GM19240 (cell line): ENCODE measurements at regions not wholly inside any gene's neighbourhood (a gene's known extent, or its start where the extent isn't known, plus 50 kb on each side); places are given as distances from the start of the nearest gene placed in this dataset.
"Not testable (repeated sequence)": the region's sequence is repeated elsewhere in the genome, so short reads cannot be mapped to it uniquely, and the experiment has no call there.

Experiments
- DNase-seq: peaks from one replicate; pipeline ENCODE4 v3.0.0; 2011; ENCODE audit warnings: low spot score; ENCODE audit not compliant: insufficient read length

DNA sequence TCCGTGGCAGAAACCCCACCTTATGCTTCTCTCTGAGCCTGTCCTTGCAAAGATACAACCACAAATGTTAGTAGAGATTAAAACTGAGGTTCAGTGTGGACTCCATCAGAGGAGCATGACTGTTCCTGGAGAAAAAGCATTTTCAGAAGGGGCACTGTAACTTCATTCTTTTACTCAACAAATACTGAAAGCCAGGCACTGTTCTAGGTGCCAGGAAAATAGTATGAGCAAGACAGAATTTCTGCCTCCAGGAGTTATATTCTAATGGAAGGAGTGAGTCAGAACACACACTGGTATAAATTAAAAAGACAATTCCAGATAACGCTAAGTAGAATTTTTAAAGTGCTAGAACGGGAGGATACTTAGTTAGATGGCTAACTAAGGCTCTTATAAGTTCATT is 251.4 kb upstream of the GAS1 start:
- no peak for DNase-seq

DNA sequence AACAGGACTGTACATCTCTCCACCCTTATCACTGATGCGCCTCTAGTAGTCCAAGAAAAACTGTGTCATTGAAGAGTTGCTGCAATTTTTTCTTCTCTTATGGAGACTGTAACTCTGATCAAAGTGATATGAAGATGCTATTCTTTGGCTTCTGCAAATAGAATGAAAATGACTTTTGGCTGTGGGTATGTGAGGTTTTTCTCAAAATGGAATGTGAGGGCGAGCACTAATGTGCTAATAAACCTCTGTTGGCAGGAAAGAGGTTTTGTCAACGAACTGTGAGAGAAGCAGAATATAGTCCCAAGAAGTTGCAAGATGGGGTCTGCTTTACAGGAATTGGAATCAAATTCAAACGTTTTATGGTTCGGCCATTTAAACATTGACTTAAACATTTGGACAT is 252.0 kb upstream of the GAS1 start:
- no peak for DNase-seq

DNA sequence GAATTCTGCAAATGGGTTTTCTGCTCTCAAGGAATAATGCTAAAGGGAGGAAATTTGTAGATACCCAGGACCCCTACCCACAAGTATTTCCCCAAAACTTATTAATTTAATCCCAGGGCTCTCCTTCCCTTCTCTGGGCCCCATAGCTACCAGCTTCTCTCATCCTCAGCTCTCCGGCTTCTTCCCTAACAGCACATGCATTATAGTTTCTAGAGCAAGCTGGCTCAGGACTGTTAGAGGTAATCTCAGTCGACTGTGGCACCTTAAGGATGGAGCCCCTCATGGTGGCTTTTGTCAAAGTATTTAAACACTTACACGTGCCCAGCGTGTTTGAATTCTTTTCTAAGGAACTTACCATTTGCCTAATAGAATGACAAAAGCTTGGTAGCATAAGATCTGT is 252.5 kb upstream of the GAS1 start:
- no peak for DNase-seq

DNA sequence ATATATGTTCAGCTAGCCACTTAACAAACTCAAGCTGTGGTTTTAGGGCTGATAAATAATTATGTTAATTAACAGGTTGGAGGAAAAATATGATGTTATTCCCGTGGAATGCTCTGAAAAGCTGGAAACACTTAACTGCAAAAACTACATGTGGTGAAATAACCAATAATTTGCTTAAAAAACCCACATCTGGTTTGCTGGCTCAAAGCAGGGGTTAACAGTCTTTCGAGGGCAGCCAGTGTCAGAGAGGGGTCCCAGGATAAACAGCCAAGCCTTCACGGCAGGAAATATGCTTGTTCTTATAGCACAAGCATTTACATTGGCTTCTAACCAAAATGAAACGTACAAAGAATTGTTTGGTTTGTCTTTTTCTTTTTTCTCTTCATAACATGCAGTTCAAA is 254.0 kb upstream of the GAS1 start:
- no peak for DNase-seq

DNA sequence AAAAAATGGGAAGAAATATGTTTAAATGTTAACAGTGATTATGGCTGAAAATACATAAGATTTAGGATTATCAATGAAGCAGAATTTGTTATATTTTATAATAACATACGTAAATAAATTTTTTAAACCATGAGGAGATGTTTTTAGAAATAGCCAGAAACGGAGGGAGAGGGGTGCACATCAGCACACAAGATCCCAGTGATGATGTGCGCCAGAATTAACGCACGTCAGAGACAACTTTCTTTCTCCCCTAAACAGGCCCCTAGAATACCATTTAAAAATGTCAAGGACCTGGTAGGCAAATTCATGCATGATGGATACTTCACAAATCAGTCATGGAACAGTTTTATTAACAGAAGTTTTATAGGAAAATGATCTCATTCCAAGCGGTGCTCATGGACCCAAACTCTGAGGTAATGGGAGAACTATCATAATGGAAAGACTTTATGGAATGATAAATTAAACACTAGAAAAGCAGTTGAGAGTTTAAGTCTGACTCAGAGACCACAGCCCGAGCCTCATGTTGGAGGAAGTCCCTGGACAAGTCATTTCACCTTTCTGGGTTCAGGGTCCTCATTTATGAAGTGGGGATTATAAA is 258.9 kb upstream of the GAS1 start:
- no peak for DNase-seq

DNA sequence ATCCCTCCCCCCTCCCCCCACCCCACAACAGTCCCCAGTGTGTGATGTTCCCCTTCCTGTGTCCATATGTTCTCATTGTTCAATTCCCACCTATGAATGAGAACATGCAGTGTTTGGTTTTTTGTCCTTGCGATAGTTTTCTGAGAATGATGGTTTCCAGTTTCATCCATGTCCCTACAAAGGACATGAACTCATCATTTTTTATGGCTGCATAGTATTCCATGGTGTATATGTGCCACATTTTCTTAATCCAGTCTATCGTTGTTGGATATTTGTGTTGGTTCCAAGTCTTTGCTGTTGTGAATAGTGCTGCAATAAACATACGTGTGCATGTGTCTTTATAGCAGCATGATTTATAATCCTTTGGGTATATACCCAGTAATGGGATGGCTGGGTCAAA is 263.4 kb upstream of the GAS1 start:
- not testable (repeated sequence) for DNase-seq

DNA sequence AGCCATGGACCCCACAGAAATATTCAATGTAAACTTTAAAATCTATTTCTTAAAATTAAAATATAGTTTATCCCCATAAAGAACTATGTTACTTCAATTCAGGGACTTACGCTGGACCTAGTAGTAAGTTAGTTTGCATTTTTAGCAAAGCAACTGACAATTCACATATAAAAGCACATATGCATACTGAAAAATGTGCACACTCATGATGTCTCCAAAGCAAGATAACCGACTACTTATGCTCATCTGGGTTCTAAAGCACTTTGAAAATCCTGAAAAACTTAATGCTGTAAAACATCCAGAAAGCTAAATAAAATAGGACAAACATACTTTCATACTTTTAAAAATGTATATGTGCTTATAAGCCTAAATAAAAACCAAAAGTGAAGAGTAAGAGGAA is 264.4 kb upstream of the GAS1 start:
- DNase-seq, result no peak

DNA sequence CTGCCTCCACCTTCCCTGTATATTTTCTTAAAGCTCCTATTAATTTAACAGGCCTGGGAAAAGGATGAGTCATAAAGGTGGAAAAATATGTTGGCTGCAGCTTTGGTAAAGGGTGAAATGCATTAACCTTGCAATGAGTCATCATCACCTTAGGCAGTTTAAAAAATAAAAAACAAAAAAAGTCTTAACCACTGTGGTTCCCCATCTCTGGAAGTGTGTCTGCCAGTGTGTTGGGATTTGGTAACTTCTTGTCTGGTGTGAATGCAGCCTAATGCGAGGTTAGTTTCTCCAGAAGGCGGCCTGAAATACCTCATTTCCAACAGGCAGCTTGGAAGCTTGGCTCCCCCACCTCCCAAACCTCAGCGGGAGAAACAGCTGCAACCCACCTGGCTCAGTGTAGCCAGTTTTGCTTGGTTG is 265.3 kb upstream of the GAS1 start:
- DNase-seq, result no peak

DNA sequence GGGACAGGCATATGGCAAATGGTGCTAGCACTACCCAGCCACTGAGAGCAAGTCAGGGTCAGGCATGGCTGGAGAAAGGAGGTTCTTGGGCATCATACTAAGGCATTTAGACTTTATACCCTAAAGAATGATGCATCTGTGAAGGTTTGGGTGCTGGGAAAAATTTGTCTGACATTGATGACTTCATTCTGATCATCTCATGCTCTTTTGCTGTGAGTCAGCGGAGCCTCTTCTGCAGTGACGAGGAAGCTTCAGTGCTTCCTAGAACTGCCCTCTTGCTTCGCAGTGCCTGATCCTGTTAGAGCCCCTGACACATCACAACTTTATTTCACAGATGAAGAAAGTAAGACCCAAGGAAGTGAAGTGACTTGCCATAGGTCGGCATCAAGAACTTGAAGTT is 266.6 kb upstream of the GAS1 start:
- no peak for DNase-seq

DNA sequence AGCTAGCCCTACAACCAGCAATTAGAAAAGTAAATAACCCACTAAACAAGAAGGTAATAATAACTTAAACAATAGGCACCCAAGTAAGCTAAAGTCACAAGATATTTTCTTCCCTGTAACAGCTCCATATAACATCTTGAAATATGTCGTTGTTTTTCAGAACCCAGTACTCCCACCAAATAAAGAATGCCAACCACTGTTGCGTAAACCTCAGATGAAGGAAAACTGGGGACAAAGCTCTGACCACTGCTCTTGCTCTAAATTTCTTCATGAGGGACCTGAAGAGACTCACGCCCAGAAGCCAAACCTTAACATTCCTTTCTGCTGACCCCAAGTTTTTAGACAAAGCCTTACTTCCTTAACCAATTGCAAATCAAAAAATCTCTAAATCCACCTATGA is 267.7 kb upstream of the GAS1 start:
- no peak for DNase-seq

DNA sequence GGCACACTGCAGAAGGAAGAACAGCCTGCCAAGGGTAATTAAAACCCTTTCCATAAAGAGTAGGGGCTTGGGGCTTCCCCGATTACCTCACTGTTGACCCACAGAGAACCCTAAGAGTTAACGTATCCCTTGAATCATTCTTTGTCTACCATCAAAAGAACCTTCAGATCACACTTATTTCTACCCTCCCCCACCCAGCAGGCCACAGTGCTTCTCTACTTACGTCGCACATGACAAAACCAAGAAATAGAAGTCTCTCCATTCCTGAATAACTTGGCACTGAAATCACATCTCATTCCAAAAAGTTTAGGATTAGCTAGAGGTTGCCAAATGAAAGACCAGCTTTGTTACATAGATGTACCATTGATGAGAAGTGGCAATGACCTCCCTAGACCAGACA is 268.7 kb upstream of the GAS1 start:
- no peak for DNase-seq

DNA sequence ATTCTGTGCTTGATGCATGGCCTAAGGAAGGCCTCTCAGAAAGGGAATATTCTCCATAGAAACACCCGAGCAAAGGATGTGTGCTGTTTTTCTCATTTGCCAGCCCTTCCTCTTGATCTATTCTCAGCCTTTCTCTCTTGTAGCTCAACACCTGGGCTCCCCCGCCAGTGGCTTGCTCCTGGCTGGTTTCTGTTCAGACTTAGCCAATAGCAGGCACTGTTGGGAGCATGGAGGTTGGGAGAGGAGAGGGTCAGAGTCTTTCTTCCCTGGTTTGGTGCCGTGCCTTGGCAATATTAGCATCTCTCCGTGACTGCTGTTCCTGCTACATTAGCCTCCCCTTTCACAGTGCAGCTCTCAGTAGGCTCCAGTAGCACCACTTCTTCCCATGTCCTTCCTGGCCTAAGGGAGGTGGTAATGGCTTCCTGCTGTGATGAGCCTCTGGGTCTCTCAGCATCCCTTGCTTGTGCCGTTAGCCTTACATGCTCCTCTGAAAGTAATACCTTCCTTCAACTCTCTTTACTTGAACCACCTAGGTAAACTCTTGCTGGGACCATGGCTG is 269.7 kb upstream of the GAS1 start:
- no peak for DNase-seq

DNA sequence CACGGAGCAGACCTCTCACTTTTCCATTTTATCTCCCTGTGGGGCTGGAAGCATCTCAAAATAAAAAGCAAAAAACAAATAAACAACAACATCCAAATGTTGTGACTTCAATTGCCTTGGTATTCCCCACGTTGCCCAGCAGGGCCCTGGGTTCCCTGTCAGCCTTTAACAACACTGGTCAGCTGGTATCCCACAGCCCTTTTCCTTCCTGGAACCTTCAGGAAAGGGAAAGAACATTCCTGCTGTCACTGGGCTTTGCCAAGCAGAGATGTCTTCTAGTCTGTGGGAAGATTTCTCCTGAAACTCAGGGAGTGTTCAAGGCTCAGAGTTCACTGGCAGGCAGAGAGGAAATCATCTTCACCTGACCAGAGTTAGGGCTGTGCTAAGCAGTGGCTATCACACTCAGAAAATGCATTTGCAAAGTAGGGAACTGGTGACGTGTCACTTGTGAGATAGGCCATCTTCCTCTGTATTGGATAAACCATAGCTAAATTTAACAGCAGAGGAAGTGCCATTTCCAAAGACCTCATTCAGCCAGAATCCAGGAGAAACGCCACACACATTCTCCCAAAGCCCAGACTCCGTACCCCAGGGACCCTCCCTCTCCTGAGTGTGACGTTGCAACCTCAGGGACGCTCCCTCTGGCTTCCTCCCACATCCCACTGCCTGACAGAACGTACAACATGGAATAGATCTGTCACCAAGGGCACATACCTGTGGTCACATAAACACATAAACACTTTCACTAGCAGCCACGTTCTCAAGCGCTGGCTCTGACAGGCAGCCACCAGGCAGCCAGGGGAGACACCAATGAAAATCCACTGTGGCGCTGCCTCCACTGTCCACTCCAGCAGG is 274.0 kb upstream of the DAPK1 start:
- DNase-seq, result no peak

DNA sequence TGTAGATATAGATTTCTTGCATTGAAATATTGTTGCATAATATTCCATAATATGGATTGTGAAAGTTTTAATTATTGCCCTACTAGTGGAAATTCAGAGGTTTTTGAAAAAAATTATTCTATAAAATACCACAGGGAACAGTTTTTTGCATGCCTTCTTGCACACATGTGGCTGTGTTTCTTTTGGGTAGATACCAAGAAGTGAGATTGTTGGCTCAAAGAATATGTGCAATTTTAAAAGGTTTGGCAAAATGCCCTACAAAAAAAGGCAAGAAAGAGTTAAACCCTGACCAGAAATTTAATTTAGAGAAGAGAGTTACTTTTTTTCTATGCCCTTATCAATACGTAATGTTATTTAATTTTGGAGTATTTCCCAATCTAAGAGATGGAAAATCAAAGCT is 270.8 kb upstream of the DAPK1 start:
- DNase-seq, result no peak

DNA sequence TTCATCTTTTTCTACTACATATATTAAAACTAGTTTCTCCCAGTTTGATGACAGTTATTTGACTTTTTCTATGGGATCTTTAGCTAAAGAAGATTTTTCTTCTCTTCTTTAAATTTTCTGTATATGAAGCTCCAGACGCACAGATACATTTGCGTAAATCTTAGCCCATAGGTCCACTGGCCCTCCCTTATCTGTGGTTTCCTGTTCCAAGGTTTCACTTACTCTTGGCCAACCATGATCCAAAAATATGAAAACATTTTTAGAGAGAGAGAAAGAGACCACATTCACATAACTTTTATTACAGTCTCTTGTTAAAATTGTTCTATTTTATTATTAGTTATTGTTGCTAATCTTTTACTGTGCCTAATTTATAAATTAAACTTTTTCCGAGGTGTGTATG is 270.2 kb upstream of the DAPK1 start:
- no peak for DNase-seq

DNA sequence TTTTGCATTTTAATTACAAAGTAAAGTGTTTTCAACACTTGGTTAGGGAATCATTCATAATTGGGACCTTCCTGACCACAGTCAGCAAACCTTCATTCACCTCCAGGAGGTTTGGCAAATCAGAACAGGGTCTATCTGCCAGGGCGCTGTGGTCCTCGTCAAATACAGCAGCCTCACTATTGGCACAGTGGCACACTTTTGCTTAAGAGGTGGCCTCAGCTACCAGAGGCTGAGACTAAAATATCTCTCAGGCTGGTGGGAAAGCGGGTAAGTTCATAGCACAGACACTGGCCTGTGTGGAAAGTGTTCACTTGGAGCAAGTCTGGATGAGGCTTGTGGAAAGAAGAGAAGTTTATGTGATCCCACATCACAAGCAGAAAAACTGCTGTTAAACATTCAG is 268.6 kb upstream of the DAPK1 start:
- DNase-seq, result no peak

DNA sequence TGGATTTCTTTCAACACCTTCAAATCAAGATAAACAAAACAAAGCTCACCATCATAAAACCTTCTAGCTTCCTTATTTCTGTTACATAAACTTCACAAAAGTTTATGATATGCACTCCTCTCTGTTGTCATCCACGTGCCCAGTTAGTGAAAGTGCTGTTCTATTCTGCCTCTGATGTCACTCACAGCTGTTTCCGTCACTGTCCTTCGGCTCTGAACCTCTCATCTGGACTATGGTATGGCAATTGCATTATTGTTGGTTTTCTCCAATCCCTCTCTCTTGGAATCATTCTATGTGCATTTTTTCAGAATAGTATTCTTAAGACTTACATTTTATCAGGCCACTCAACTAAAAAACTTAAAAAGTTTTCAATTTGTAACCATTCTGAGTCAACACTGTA is 264.2 kb upstream of the DAPK1 start:
- DNase-seq, result no peak

DNA sequence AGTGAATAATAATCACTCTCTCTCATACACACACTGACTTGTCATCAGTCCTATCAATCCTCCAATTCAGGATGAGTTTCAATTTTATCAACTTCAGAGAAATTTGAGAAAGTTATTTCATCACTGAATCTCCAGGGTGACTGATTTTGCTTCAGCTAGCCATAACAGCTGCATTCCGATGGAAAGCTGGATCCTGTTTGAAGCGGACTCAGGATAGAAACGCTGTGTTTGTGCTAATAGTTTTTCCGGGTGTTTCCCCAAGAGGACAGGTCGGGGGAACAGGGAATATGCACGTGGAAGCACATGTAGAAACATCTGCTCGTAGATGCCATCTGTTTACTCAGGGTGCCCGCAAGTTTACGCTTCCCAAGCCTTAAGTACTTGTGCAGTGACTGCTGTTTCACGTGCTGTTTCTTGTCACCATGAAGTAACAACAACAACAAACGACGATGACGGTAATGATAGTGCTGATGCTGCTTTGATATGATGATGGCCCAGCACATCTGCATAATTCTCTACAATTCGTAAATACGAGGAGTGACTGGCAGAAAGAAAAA is 263.7 kb upstream of the DAPK1 start:
- DNase-seq, result no peak

DNA sequence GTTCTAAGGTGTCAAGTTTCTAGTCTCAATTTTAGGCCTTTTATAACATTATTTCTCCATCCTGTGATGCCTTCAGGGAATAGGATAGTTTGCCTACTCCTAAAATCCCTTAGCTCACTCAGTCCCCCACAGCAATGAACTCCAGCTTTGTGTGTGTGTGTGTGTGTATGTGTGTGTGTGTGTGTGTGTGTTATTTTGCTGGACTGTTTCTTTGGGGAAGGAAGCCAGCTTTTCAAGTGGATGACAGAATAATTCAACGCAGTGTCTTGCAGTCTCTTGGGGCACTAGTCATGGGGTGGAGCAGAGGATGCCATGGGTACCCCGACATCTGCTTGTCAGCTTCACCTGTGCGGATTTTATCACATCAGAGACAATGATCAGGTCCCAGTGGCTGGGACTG is 262.8 kb upstream of the DAPK1 start:
- no peak for DNase-seq

DNA sequence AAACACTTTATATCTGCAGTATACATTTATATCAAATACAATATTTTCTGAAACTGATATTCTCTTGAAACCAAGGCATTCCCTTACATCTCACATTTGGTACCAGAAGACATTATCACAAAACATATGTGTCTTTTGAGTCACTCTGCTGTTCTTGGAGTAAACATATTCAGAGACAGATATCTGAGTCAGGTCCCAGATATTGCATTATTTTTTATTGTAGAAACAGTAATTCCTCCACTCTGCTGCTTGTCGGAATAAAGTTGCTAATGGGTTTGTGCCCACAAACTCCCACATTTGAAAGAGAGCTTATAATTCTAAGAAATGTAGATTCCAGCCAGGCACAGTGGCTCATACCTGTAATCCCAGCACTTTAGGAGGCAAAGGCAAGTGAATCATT is 261.1 kb upstream of the DAPK1 start:
- no peak for DNase-seq

DNA sequence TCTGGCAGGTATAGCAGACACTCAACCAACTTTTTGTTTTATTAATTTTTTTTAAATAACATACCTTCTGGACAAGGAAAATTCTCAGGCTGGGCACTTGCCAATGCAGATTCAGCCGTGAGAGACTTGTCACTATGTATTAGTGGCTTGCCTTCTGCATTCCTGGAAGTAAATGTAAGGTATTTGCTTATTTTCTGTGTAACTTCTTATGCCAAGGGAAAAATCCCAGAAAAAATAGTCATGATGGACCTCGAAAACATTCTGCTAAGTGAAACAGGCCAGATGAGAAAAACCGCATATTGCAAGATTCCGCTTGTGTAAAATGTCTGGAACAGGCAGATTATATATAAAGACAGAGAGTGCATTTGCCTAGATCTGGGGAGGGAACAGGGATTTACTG is 260.3 kb upstream of the DAPK1 start:
- no peak for DNase-seq

DNA sequence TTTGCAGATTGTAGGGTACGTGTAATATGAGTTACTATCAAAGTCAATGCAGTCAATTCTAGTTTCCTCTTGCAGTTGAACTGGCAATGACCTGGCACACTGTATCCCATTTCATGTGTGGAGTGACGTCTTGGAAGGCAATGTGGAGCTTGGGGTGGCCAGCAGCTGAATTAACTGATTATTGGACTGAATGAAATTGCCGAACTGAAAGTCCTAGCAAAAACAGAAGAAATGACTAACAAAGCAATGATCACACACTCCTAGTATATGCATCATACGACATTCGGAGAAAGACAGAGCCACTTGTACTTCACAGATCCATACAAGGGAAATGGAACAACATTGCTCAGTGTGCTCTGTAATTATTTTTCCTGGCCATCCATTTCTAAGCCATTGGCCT is 259.1 kb upstream of the DAPK1 start:
- DNase-seq, result no peak

DNA sequence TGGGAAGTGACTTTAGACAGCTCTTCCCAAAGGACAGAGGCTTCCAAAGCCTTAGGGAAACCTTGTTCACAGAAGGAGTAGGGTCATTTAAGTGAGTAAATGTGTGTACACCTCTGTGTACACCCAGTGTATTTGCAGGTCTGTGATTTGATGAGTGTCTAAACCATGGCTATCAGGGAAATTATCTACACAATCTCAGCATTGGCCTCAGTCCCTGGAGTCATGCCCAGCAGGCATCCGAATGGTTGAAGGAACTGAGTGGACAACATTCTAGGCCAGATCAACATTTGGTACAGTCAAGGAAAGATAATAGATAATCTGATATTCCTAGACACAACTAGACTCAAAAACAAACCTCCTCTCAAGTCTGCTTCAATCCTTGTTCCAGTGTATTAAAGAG is 258.4 kb upstream of the DAPK1 start:
- DNase-seq, result no peak
